ENCODE measurements at regions not wholly inside any gene's neighbourhood (a gene's known extent, or its start where the extent isn't known, plus 50 kb on each side); places are given as distances from the start of the nearest gene placed in this dataset.
"Not testable (repeated sequence)": the region's sequence is repeated elsewhere in the genome, so short reads cannot be mapped to it uniquely, and the experiment has no call there.

DNA sequence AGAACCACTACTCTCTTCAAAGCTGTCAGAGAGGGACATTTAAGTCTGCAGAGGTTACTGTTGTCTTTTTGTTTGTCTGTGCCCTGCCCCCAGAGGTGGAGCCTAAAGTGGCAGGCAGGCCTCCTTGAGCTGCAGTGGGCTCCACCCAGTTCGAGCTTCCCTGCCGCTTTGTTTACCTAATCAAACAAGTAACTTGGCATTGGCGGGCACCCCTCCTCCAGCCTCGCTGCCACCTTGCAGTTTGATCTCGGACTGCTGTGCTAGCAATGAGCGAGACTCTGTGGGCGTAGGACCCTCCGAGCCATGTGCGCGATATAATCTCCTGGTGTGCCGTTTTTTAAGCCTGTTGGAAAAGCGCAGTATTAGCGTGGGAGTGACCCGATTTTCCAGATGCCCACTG, 920.7 kb downstream of the REEP3 start:
- TF ChIP-seq, protein P1, sequence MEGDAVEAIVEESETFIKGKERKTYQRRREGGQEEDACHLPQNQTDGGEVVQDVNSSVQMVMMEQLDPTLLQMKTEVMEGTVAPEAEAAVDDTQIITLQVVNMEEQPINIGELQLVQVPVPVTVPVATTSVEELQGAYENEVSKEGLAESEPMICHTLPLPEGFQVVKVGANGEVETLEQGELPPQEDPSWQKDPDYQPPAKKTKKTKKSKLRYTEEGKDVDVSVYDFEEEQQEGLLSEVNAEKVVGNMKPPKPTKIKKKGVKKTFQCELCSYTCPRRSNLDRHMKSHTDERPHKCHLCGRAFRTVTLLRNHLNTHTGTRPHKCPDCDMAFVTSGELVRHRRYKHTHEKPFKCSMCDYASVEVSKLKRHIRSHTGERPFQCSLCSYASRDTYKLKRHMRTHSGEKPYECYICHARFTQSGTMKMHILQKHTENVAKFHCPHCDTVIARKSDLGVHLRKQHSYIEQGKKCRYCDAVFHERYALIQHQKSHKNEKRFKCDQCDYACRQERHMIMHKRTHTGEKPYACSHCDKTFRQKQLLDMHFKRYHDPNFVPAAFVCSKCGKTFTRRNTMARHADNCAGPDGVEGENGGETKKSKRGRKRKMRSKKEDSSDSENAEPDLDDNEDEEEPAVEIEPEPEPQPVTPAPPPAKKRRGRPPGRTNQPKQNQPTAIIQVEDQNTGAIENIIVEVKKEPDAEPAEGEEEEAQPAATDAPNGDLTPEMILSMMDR (conservative IDR thresholded peaks at IDR 0.05; ENCODE audit: low read depth in 2 of 2), result not testable (repeated sequence)
- not testable (repeated sequence) for TF ChIP-seq JUNB (IDR thresholded peaks at IDR 0.05; ENCODE audit: unreplicated experiment); POLR2AphosphoS5 (IDR thresholded peaks at IDR 0.05; ENCODE audit: low read depth); EZH2phosphoT487 (IDR thresholded peaks at IDR 0.05; ENCODE audit: unreplicated experiment); EZH2 (IDR thresholded peaks at IDR 0.05; ENCODE audit: low read depth, unreplicated experiment); ZNF114 (CRISPR knock-in tag; IDR thresholded peaks at IDR 0.05); CREB1 (CRISPR knock-in tag; IDR thresholded peaks at IDR 0.05; ENCODE audit: low read depth)
- TF ChIP-seq, protein P2, sequence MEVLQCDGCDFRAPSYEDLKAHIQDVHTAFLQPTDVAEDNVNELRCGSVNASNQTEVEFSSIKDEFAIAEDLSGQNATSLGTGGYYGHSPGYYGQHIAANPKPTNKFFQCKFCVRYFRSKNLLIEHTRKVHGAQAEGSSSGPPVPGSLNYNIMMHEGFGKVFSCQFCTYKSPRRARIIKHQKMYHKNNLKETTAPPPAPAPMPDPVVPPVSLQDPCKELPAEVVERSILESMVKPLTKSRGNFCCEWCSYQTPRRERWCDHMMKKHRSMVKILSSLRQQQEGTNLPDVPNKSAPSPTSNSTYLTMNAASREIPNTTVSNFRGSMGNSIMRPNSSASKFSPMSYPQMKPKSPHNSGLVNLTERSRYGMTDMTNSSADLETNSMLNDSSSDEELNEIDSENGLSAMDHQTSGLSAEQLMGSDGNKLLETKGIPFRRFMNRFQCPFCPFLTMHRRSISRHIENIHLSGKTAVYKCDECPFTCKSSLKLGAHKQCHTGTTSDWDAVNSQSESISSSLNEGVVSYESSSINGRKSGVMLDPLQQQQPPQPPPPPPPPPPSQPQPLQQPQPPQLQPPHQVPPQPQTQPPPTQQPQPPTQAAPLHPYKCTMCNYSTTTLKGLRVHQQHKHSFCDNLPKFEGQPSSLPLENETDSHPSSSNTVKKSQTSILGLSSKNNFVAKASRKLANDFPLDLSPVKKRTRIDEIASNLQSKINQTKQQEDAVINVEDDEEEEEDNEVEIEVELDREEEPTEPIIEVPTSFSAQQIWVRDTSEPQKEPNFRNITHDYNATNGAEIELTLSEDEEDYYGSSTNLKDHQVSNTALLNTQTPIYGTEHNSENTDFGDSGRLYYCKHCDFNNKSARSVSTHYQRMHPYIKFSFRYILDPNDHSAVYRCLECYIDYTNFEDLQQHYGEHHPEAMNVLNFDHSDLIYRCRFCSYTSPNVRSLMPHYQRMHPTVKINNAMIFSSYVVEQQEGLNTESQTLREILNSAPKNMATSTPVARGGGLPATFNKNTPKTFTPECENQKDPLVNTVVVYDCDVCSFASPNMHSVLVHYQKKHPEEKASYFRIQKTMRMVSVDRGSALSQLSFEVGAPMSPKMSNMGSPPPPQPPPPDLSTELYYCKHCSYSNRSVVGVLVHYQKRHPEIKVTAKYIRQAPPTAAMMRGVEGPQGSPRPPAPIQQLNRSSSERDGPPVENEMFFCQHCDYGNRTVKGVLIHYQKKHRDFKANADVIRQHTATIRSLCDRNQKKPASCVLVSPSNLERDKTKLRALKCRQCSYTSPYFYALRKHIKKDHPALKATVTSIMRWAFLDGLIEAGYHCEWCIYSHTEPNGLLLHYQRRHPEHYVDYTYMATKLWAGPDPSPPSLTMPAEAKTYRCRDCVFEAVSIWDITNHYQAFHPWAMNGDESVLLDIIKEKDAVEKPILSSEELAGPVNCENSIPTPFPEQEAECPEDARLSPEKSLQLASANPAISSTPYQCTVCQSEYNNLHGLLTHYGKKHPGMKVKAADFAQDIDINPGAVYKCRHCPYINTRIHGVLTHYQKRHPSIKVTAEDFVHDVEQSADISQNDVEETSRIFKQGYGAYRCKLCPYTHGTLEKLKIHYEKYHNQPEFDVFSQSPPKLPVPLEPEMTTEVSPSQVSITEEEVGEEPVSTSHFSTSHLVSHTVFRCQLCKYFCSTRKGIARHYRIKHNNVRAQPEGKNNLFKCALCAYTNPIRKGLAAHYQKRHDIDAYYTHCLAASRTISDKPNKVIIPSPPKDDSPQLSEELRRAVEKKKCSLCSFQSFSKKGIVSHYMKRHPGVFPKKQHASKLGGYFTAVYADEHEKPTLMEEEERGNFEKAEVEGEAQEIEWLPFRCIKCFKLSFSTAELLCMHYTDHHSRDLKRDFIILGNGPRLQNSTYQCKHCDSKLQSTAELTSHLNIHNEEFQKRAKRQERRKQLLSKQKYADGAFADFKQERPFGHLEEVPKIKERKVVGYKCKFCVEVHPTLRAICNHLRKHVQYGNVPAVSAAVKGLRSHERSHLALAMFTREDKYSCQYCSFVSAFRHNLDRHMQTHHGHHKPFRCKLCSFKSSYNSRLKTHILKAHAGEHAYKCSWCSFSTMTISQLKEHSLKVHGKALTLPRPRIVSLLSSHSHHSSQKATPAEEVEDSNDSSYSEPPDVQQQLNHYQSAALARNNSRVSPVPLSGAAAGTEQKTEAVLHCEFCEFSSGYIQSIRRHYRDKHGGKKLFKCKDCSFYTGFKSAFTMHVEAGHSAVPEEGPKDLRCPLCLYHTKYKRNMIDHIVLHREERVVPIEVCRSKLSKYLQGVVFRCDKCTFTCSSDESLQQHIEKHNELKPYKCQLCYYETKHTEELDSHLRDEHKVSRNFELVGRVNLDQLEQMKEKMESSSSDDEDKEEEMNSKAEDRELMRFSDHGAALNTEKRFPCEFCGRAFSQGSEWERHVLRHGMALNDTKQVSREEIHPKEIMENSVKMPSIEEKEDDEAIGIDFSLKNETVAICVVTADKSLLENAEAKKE (CRISPR knock-in tag; IDR thresholded peaks at IDR 0.05), result not testable (repeated sequence)
- TF ChIP-seq, protein P3, sequence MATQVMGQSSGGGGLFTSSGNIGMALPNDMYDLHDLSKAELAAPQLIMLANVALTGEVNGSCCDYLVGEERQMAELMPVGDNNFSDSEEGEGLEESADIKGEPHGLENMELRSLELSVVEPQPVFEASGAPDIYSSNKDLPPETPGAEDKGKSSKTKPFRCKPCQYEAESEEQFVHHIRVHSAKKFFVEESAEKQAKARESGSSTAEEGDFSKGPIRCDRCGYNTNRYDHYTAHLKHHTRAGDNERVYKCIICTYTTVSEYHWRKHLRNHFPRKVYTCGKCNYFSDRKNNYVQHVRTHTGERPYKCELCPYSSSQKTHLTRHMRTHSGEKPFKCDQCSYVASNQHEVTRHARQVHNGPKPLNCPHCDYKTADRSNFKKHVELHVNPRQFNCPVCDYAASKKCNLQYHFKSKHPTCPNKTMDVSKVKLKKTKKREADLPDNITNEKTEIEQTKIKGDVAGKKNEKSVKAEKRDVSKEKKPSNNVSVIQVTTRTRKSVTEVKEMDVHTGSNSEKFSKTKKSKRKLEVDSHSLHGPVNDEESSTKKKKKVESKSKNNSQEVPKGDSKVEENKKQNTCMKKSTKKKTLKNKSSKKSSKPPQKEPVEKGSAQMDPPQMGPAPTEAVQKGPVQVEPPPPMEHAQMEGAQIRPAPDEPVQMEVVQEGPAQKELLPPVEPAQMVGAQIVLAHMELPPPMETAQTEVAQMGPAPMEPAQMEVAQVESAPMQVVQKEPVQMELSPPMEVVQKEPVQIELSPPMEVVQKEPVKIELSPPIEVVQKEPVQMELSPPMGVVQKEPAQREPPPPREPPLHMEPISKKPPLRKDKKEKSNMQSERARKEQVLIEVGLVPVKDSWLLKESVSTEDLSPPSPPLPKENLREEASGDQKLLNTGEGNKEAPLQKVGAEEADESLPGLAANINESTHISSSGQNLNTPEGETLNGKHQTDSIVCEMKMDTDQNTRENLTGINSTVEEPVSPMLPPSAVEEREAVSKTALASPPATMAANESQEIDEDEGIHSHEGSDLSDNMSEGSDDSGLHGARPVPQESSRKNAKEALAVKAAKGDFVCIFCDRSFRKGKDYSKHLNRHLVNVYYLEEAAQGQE (IDR thresholded peaks at IDR 0.05; ENCODE audit: unreplicated experiment), result not testable (repeated sequence)
- TF ChIP-seq, protein P4, sequence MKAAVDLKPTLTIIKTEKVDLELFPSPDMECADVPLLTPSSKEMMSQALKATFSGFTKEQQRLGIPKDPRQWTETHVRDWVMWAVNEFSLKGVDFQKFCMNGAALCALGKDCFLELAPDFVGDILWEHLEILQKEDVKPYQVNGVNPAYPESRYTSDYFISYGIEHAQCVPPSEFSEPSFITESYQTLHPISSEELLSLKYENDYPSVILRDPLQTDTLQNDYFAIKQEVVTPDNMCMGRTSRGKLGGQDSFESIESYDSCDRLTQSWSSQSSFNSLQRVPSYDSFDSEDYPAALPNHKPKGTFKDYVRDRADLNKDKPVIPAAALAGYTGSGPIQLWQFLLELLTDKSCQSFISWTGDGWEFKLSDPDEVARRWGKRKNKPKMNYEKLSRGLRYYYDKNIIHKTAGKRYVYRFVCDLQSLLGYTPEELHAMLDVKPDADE (IDR thresholded peaks at IDR 0.05), result not testable (repeated sequence)
